Heart left ventricle (tissue), 13 donors: ENCODE measurements at regions not wholly inside any gene's neighbourhood (a gene's known extent, or its start where the extent isn't known, plus 50 kb on each side); places are given as distances from the start of the nearest gene placed in this dataset.

ENCODE experiments used
- POLR2A ChIP-seq, 2 donors: fragments of 450-650 bp; IDR thresholded peaks; one replicate each; pipeline ENCODE4 v1.6.1; 2017; ENCODE audit warnings: antibody characterized with exemption in 2 of 2, mild to moderate bottlenecking in 2 of 2, moderate library complexity in 2 of 2
- TF ChIP-seq, protein P1 (sequence below), 12 donors: fragments of 200-600 bp; sonication (generic) in 4 of 12; IDR thresholded peaks; one replicate each; pipeline versions ENCODE4 v1.5.0 to v1.8.0; 2018 to 2022; ENCODE audit warnings: antibody characterized with exemption in 12 of 12, mild to moderate bottlenecking in 5 of 12
- donor health status: ischemic (EF 13 %, LVEDD 7.1; RV severe dilation, severe dysfunction).
- donor health status: DM: no; HTN: yes; CAD: no.
- donor health status: DM: no; HTN: no; CAD: no.
- donor health status: ischemic (EF 25% LVEDD 6.9; RV normal size, moderate dysfunction).
- donor health status: ischemic (EF 25% LVEDD 5.7; RV mildly dilated, moderate dysfunction).
- donor health status: ischemic (EF 35%, LVEDD 5.7; RV mildly dilated, moderate dysfunction).
- donor health status: nonischemic (EF 11% LVEDD 7.7; RV severe dilation, severe dysfunction).
- donor health status: DM: yes; HTN: yes; CAD: no.
- donor health status: PGD.
- donor health status: ischemic (EF 29% LVEDD 5.4; RV normal size, mild dysfunction).
- donor health status: nonischemic (EF 23%, LVEDD 6.1; RV moderate dilation, normal function).

GRCh38 chr2:66850376-66850775 lies 415.5 kb downstream of the MEIS1 start:
- TF ChIP-seq, protein P1, sequence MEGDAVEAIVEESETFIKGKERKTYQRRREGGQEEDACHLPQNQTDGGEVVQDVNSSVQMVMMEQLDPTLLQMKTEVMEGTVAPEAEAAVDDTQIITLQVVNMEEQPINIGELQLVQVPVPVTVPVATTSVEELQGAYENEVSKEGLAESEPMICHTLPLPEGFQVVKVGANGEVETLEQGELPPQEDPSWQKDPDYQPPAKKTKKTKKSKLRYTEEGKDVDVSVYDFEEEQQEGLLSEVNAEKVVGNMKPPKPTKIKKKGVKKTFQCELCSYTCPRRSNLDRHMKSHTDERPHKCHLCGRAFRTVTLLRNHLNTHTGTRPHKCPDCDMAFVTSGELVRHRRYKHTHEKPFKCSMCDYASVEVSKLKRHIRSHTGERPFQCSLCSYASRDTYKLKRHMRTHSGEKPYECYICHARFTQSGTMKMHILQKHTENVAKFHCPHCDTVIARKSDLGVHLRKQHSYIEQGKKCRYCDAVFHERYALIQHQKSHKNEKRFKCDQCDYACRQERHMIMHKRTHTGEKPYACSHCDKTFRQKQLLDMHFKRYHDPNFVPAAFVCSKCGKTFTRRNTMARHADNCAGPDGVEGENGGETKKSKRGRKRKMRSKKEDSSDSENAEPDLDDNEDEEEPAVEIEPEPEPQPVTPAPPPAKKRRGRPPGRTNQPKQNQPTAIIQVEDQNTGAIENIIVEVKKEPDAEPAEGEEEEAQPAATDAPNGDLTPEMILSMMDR (IDR thresholded peaks at IDR 0.05) = no peak
- no peak for TF ChIP-seq POLR2A (IDR thresholded peaks at IDR 0.05)
